ENCODE measurements at regions not wholly inside any gene's neighbourhood (a gene's known extent, or its start where the extent isn't known, plus 50 kb on each side); places are given as distances from the start of the nearest gene placed in this dataset.
A peak's percentile ranks its signal among the peaks of the same experiment; 100 is the strongest.

DNA sequence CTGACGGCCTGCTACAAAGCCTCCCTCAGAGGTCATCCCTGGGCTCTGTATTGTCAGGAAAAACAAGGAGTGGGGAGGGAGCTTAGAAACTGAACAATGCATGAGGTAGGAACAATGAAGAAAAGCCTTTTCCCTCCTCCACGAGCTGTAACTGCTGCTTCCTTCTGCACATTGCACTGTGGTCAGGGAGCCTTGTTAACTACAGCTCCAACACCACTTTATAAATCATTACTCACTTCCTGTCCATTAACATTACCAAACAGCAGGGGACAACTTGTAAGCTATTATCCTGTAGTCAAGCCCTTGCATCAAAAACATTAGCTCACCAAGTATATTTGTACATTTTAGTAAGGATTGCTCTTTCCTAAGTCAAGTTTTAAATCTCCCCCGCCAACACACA is 336.0 kb upstream of the NR5A2 start:
- TF ChIP-seq, protein P1, sequence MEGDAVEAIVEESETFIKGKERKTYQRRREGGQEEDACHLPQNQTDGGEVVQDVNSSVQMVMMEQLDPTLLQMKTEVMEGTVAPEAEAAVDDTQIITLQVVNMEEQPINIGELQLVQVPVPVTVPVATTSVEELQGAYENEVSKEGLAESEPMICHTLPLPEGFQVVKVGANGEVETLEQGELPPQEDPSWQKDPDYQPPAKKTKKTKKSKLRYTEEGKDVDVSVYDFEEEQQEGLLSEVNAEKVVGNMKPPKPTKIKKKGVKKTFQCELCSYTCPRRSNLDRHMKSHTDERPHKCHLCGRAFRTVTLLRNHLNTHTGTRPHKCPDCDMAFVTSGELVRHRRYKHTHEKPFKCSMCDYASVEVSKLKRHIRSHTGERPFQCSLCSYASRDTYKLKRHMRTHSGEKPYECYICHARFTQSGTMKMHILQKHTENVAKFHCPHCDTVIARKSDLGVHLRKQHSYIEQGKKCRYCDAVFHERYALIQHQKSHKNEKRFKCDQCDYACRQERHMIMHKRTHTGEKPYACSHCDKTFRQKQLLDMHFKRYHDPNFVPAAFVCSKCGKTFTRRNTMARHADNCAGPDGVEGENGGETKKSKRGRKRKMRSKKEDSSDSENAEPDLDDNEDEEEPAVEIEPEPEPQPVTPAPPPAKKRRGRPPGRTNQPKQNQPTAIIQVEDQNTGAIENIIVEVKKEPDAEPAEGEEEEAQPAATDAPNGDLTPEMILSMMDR (IDR thresholded peaks at IDR 0.05; ENCODE audit: insufficient read depth, low read length, missing control alignments): no peak
- no peak overlapping the region for H3K4me3 ChIP-seq (ENCODE audit: low read depth, low read length)
- ChIA-PET POLR2A (no interaction called here), CTCF (interaction anchor here (0.7 to 1.7 kb wide), 4 partner anchors 11 to 931 kb away, joined by 3 to 5 read pairs (median 3); no protein-coding TSS in a partner anchor)
- DNase-seq (ENCODE audit: low read depth, low spot score): peak; percentile 65

DNA sequence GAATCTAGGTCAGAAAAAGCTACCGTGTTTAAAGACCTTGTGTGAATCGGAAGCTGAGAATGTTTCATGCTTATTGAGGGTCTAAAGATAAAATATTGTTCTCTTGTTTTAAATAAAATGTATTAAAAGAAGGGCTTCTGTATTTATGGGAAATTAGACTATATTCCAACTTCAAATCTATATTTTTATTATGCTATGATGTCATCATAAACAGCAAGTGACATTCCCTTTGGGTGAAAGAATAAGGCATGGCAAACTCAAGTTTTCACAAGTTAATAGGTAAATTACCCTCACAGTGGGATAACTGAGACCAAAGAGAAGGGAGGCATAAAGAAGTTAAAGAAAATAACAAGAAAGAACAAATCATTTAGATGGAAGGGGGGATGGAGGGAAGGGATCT is 333.8 kb upstream of the NR5A2 start:
- CTCF ChIA-PET: interaction anchor here (0.6 kb wide), 1 partner anchor 9 kb away, joined by 3 read pairs; no protein-coding TSS in a partner anchor
- POLR2A ChIA-PET: no interaction called here

DNA sequence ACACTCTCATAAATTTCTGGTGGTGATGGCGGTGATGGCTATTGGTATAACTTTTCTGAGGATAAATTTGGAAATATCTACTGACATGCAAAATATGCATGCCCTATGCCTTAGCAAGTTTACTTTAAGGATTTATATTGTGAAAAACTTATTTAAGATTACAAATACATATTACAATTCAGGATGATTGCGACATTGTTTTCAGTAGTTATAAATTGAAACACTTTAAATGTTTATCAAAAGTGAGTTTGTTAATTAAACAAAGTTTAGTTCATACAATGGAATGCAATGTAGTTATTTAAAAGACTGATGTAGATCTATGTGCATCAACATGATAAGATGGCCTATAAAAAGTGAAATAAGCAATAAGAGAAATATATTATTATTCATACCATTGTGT is 331.3 kb upstream of the NR5A2 start:
- TF ChIP-seq, protein P1 (IDR thresholded peaks at IDR 0.05; ENCODE audit: insufficient read depth, low read length, missing control alignments): no peak
- DNase-seq (ENCODE audit: low read depth, low spot score): no peak
- H3K4me3 ChIP-seq (ENCODE audit: low read depth, low read length): no peak overlapping the region
- ChIA-PET CTCF (no interaction called here), POLR2A (no interaction called here)

More for the DNA sequence above, 333.8 kb upstream of the NR5A2 start:
- no peak overlapping the region for H3K4me3 ChIP-seq (ENCODE audit: low read depth, low read length)
- DNase-seq (ENCODE audit: low read depth, low spot score): no peak
- TF ChIP-seq, protein P1 (IDR thresholded peaks at IDR 0.05; ENCODE audit: insufficient read depth, low read length, missing control alignments): no peak

DNA sequence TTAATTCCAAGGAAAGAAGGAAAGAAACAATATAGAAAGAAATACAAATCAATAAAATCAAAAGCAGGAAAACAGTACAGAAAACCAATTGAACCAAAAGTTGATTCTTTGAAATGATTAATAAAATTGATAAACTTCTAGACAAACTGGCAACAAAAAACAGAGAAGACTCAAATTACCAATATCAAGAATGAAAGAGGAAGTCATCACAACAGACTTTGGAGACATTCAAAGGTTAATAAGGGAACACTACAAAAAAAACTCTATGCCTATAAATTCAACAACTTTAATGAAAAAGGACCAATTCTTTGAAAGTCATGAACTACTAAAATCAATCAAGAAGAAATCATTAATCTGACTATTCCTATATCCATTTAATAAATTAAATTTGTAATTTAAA is 329.3 kb upstream of the NR5A2 start:
- POLR2A ChIA-PET: no interaction called here
- TF ChIP-seq, protein P1 (IDR thresholded peaks at IDR 0.05; ENCODE audit: insufficient read depth, low read length, missing control alignments): no peak
- no peak overlapping the region for H3K4me3 ChIP-seq (ENCODE audit: low read depth, low read length)
- CTCF ChIA-PET: no interaction called here
- no peak for DNase-seq (ENCODE audit: low read depth, low spot score)

DNA sequence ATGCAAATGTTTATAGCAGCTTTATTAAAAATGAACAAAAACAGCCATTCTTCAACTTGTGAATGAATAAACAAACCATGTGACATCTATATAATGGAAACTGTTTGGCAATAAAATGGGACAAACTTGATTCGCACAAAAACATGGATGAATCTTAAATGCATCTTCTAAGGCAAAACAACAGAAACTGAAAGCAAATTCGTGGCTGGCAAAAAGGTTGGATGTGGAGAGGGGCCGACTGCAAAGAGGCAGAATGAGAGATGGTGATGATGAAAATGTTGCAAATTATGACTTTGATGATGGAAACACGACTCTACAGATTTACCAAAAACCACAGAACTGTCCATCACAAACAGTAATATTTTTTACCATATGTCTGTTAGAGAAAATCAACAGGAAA is 327.0 kb upstream of the NR5A2 start:
- TF ChIP-seq, protein P1 (IDR thresholded peaks at IDR 0.05; ENCODE audit: insufficient read depth, low read length, missing control alignments): no peak
- ChIA-PET CTCF (interaction anchor here (1.7 kb wide), 1 partner anchor 16 kb away, joined by 7 read pairs; no protein-coding TSS in a partner anchor), POLR2A (no interaction called here)
- no peak overlapping the region for H3K4me3 ChIP-seq (ENCODE audit: low read depth, low read length)
- no peak for DNase-seq (ENCODE audit: low read depth, low spot score)

DNA sequence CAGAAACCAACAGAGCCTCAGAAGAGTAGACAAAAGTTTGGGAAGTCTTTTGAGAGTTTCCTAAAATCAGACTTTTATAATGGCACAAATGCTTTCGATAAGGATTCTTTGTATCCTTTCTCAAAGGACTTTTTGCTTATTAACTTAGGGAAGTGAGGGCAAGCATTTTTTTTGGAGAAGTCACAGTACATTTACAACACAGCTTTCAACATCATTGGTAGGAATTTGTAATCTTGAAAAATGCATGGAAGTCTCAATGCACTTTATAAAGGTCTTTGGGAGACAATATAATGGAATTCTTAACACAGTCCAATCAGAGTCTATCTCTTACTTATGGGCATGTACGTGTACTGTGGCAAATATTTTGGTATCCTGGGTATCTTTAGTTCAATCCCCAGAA is 325.8 kb upstream of the NR5A2 start:
- ChIA-PET POLR2A (no interaction called here), CTCF (interaction anchor here (1.2 to 1.9 kb wide), 2 partner anchors 10 to 17 kb away, joined by 3 to 8 read pairs; no protein-coding TSS in a partner anchor)
- H3K4me3 ChIP-seq (ENCODE audit: low read depth, low read length): no peak overlapping the region
- no peak for DNase-seq (ENCODE audit: low read depth, low spot score)
- TF ChIP-seq, protein P1 (IDR thresholded peaks at IDR 0.05; ENCODE audit: insufficient read depth, low read length, missing control alignments): no peak

All from AG04449 (cell line).